Caco-2 (cell line): ENCODE measurements at regions not wholly inside any gene's neighbourhood (a gene's known extent, or its start where the extent isn't known, plus 50 kb on each side); places are given as distances from the start of the nearest gene placed in this dataset.

Experiments used
- BruUV-seq: library from RNA; stranded (reverse); fragments of 400-500 nt; replicated peaks from 2 replicates; lab custom pipeline; 2021; lab: Mats Ljungman, UMichigan
- CTCF ChIA-PET: fragments of 300-600 bp; sonication (Branson Sonifier 250); formaldehyde crosslinking; loops from one replicate; lab custom pipeline; 2022; ENCODE audit warnings: antibody characterized with exemption; lab: Charles Lee
- POLR2A ChIA-PET: fragments of 300-600 bp; sonication (Branson Sonifier 250); formaldehyde crosslinking; loops from one replicate; lab custom pipeline; 2022; ENCODE audit warnings: antibody characterized with exemption; lab: Charles Lee
- DNase-seq, 2 experiments: peaks; one replicate each; pipeline versions ENCODE4 v3.0.0 to v3.0.0-alpha.2; 2020 to 2022
- H3K27me3 ChIP-seq: replicated peaks from 2 replicates; pipeline ENCODE4 v1.6.0; 2011; ENCODE audit warnings: low read length; ENCODE audit not compliant: control insufficient read depth, insufficient read depth
- H3K36me3 ChIP-seq: 2 replicates; pipeline ENCODE4 v1.5.1; 2011; ENCODE audit warnings: low read length; ENCODE audit not compliant: control insufficient read depth, insufficient read depth
- H3K4me1 ChIP-seq: fragments of 250-450 bp; sonication (Bioruptor Pico); 2 replicates; pipeline ENCODE4 v1.5.1; 2020; ENCODE audit warnings: mild to moderate bottlenecking
- H3K4me3 ChIP-seq: 2 replicates; pipeline ENCODE4 v1.5.1; 2011; ENCODE audit warnings: low read depth, mild to moderate bottlenecking, control low read depth, low read length
- H3K9me3 ChIP-seq: fragments of 250-450 bp; sonication (Bioruptor Pico); 2 replicates; pipeline ENCODE4 v1.5.1; 2020; ENCODE audit warnings: mild to moderate bottlenecking, moderate library complexity
- H3K27ac Mint-ChIP-seq: one replicate; pipeline ENCODE4 v1.8.0; 2022; ENCODE audit warnings: mixed read lengths; ENCODE audit not compliant: unreplicated experiment
- H3K27me3 Mint-ChIP-seq: one replicate; pipeline ENCODE4 v1.8.0; 2022; ENCODE audit warnings: mixed read lengths; ENCODE audit not compliant: insufficient read depth, unreplicated experiment
- H3K36me3 Mint-ChIP-seq: one replicate; pipeline ENCODE4 v1.8.0; 2022; ENCODE audit warnings: mild to moderate bottlenecking, mixed read lengths; ENCODE audit not compliant: insufficient read depth, unreplicated experiment
- H3K4me1 Mint-ChIP-seq: one replicate; pipeline ENCODE4 v1.8.0; 2022; ENCODE audit warnings: low read depth, mixed read lengths; ENCODE audit not compliant: unreplicated experiment
- H3K4me3 Mint-ChIP-seq: one replicate; pipeline ENCODE4 v1.8.0; 2022; ENCODE audit warnings: mild to moderate bottlenecking, moderate library complexity, mixed read lengths; ENCODE audit not compliant: unreplicated experiment
- H3K9me3 Mint-ChIP-seq: one replicate; pipeline ENCODE4 v1.8.0; 2022; ENCODE audit warnings: mixed read lengths; ENCODE audit not compliant: unreplicated experiment
- CTCF ChIP-seq, 2 experiments: fragments of 200-600 bp in 1 of 2; IDR thresholded peaks; 1 replicate in 1 of 2; 2 replicates in 1 of 2; pipeline versions ENCODE4 v1.5.1 to v1.8.0; 2011 to 2022; ENCODE audit warnings: antibody characterized with exemption in 1 of 2, control low read depth in 1 of 2, inconsistent platforms in 1 of 2, low read depth in 1 of 2, low read length in 1 of 2, mild to moderate bottlenecking in 1 of 2, moderate library complexity in 1 of 2; ENCODE audit not compliant: insufficient read depth in 1 of 2, severe bottlenecking in 1 of 2, unreplicated experiment in 1 of 2
- intact Hi-C: fragments of 100-400 bp; cut with micrococcal nuclease; formaldehyde crosslinking; loops from one replicate; pipeline ENCODE4 v1.10.0; 2022; ENCODE audit not compliant: unreplicated experiment

- ChIA-PET CTCF (no interaction called here), POLR2A (no interaction called here)
- no peaks in the 10 kb centered on the region for H3K9me3 ChIP-seq
- Mint-ChIP-seq H3K27me3 (no peaks in the 10 kb centered on the region), H3K4me1 (no peaks in the 10 kb centered on the region), H3K4me3 (no peak overlapping the region), H3K36me3 (no peaks in the 10 kb centered on the region), H3K9me3 (no peaks in the 10 kb centered on the region), H3K27ac (no peak overlapping the region)
- no peak for TF ChIP-seq CTCF (IDR thresholded peaks at IDR 0.05; ENCODE audit: insufficient read depth in 1 of 2, low read depth in 1 of 2, low read length in 1 of 2, severe bottlenecking in 1 of 2, unreplicated experiment in 1 of 2)
- intact Hi-C loops, result no loop called here
- H3K36me3 ChIP-seq, result no peaks in the 10 kb centered on the region
- BruUV-seq, result no TSS peak
- H3K27me3 ChIP-seq, result no peaks in the 10 kb centered on the region
- H3K4me1 ChIP-seq, result peaks cover 26% of the 10 kb centered on the region
- no peak for DNase-seq
- H3K4me3 ChIP-seq, result no peak overlapping the region
Measured at GRCh38 chr9:2284770-2285169, 269.6 kb downstream of the SMARCA2 start.

- ChIA-PET CTCF (no interaction called here), POLR2A (no interaction called here)
- Histone ChIP-seq H3K4me3 (no peak overlapping the region), H3K4me1 (peaks cover 26% of the 10 kb centered on the region), H3K36me3 (no peaks in the 10 kb centered on the region), H3K9me3 (no peaks in the 10 kb centered on the region), H3K27me3 (no peaks in the 10 kb centered on the region)
- BruUV-seq, result no TSS peak
- Mint-ChIP-seq H3K4me1 (no peaks in the 10 kb centered on the region), H3K27ac (no peak overlapping the region), H3K4me3 (no peak overlapping the region), H3K9me3 (no peaks in the 10 kb centered on the region), H3K36me3 (no peaks in the 10 kb centered on the region), H3K27me3 (no peaks in the 10 kb centered on the region)
- no peak for TF ChIP-seq CTCF (IDR thresholded peaks at IDR 0.05; ENCODE audit: insufficient read depth in 1 of 2, low read depth in 1 of 2, low read length in 1 of 2, severe bottlenecking in 1 of 2, unreplicated experiment in 1 of 2)
- no peak for DNase-seq
- intact Hi-C loops, result no loop called here
Measured at GRCh38 chr9:2285416-2286332, 270.5 kb downstream of the SMARCA2 start.

GRCh38 chr9:2286333-2286705, 271.2 kb downstream of the SMARCA2 start:
- no peaks in the 10 kb centered on the region for H3K9me3 Mint-ChIP-seq
- no peaks in the 10 kb centered on the region for H3K36me3 ChIP-seq
- H3K9me3 ChIP-seq, result no peaks in the 10 kb centered on the region
- no peak overlapping the region for H3K4me3 ChIP-seq
- CTCF ChIA-PET, result no interaction called here
- intact Hi-C loops, result no loop called here
- no peak overlapping the region for H3K4me3 Mint-ChIP-seq
- peaks cover 22% of the 10 kb centered on the region for H3K4me1 ChIP-seq
- no peak for TF ChIP-seq CTCF (IDR thresholded peaks at IDR 0.05; ENCODE audit: insufficient read depth in 1 of 2, low read depth in 1 of 2, low read length in 1 of 2, severe bottlenecking in 1 of 2, unreplicated experiment in 1 of 2)
- POLR2A ChIA-PET, result no interaction called here
- DNase-seq, result no peak
- no peak overlapping the region for H3K27ac Mint-ChIP-seq
- no peaks in the 10 kb centered on the region for H3K27me3 ChIP-seq
- no peaks in the 10 kb centered on the region for H3K36me3 Mint-ChIP-seq
- H3K27me3 Mint-ChIP-seq, result no peaks in the 10 kb centered on the region
- H3K4me1 Mint-ChIP-seq, result no peaks in the 10 kb centered on the region
- BruUV-seq, result no TSS peak
